GM23338 (cell line): ENCODE measurements at regions not wholly inside any gene's neighbourhood (a gene's known extent, or its start where the extent isn't known, plus 50 kb on each side); places are given as distances from the start of the nearest gene placed in this dataset.

Experiments
- ATAC-seq: fragments of 200-7000 bp; cut with Tn5 transposase; 3 replicates; pipeline ENCODE4 v1.9.1; 2020
- DNase-seq: peaks from one replicate; pipeline ENCODE4 v3.0.0-alpha.2; 2015; ENCODE audit warnings: low spot score
- H2AFZ ChIP-seq: fragments of 200-600 bp; sonication (generic); 2 replicates; pipeline ENCODE4 v1.8.0; 2016; ENCODE audit warnings: antibody characterized with exemption, mild to moderate bottlenecking, moderate library complexity
- H3F3A ChIP-seq: fragments of 200-600 bp; sonication (generic); replicated peaks from 2 replicates; pipeline ENCODE4 v1.8.0; 2017; ENCODE audit warnings: antibody characterized with exemption, mixed run types, low read depth
- H3K27ac ChIP-seq: fragments of 200-600 bp; sonication (generic); 2 replicates; pipeline ENCODE4 v1.6.1; 2016; ENCODE audit warnings: low read depth
- H3K27me3 ChIP-seq: fragments of 200-600 bp; sonication (generic); 2 replicates; pipeline ENCODE4 v1.8.0; 2016; ENCODE audit warnings: mild to moderate bottlenecking, mixed run types, moderate library complexity; ENCODE audit not compliant: insufficient read depth
- H3K36me3 ChIP-seq: fragments of 200-600 bp; sonication (generic); 2 replicates; pipeline ENCODE4 v1.8.0; 2016; ENCODE audit warnings: mild to moderate bottlenecking; ENCODE audit not compliant: insufficient read depth
- H3K4me1 ChIP-seq: fragments of 200-600 bp; sonication (generic); 2 replicates; pipeline ENCODE4 v1.8.0; 2016; ENCODE audit warnings: mild to moderate bottlenecking, moderate library complexity; ENCODE audit not compliant: insufficient read depth
- H3K4me2 ChIP-seq: fragments of 200-600 bp; sonication (generic); 2 replicates; pipeline ENCODE4 v1.7.1; 2017; ENCODE audit warnings: mixed run types
- H3K4me3 ChIP-seq: fragments of 200-600 bp; sonication (generic); 2 replicates; pipeline ENCODE4 v1.6.1; 2016; ENCODE audit warnings: mixed run types
- H3K79me2 ChIP-seq: fragments of 200-600 bp; sonication (generic); replicated peaks from 2 replicates; pipeline ENCODE4 v1.8.0; 2017; ENCODE audit warnings: mild to moderate bottlenecking; ENCODE audit not compliant: insufficient read depth
- H3K9me2 ChIP-seq: fragments of 200-600 bp; sonication (generic); 2 replicates; pipeline ENCODE4 v1.8.0; 2017; ENCODE audit not compliant: insufficient read depth
- H4K20me1 ChIP-seq: fragments of 200-600 bp; sonication (generic); replicated peaks from 2 replicates; pipeline ENCODE4 v1.8.0; 2017; ENCODE audit warnings: mild to moderate bottlenecking; ENCODE audit not compliant: insufficient read depth
- H3K27ac Mint-ChIP-seq: 2 replicates; pipeline ENCODE4 v1.8.0; 2020; ENCODE audit warnings: inconsistent platforms, mild to moderate bottlenecking, moderate library complexity, mixed read lengths
- H3K27me3 Mint-ChIP-seq: 3 replicates; pipeline ENCODE4 v1.8.0; 2022; ENCODE audit warnings: low read depth, mild to moderate bottlenecking, moderate library complexity, mixed read lengths, inconsistent platforms; ENCODE audit not compliant: insufficient read depth, poor library complexity
- H3K36me3 Mint-ChIP-seq: 3 replicates; pipeline ENCODE4 v1.8.0; 2021; ENCODE audit warnings: low read depth, mild to moderate bottlenecking, inconsistent platforms, moderate library complexity, mixed read lengths
- H3K4me1 Mint-ChIP-seq: 3 replicates; pipeline ENCODE4 v1.8.0; 2020; ENCODE audit warnings: mild to moderate bottlenecking, inconsistent platforms, mixed read lengths
- H3K4me3 Mint-ChIP-seq: 3 replicates; pipeline ENCODE4 v1.8.0; 2021; ENCODE audit warnings: moderate library complexity, mild to moderate bottlenecking, inconsistent platforms, mixed read lengths
- H3K9me3 Mint-ChIP-seq: 3 replicates; pipeline ENCODE4 v1.8.0; 2020; ENCODE audit warnings: moderate library complexity, mild to moderate bottlenecking, inconsistent platforms, mixed read lengths
- EZH2phosphoT487 ChIP-seq: fragments of 200-600 bp; sonication (generic); IDR thresholded peaks from one replicate; pipeline ENCODE4 v1.8.1; 2018; ENCODE audit warnings: antibody characterized with exemption; ENCODE audit not compliant: unreplicated experiment
- POLR2AphosphoS5 ChIP-seq: IDR thresholded peaks from 2 replicates; pipeline ENCODE4 v1.6.1; 2016; ENCODE audit warnings: antibody characterized with exemption, low read depth
- ZNF114 ChIP-seq: fragments of 250-450 bp; sonication (Bioruptor Pico); IDR thresholded peaks from 2 replicates; pipeline ENCODE4 v1.5.0; 2020; ENCODE audit warnings: mild to moderate bottlenecking, moderate library complexity
- ZNF331 ChIP-seq: fragments of 250-450 bp; sonication (Bioruptor Pico); IDR thresholded peaks from 2 replicates; pipeline ENCODE4 v1.5.0; 2020; ENCODE audit warnings: low read depth, mild to moderate bottlenecking, moderate library complexity
- TF ChIP-seq, protein P1 (sequence below): fragments of 250-450 bp; sonication (Bioruptor Pico); IDR thresholded peaks from 2 replicates; pipeline ENCODE4 v1.5.0; 2020; ENCODE audit warnings: mild to moderate bottlenecking, moderate library complexity
- TF ChIP-seq, protein P2 (sequence below): IDR thresholded peaks from 2 replicates; pipeline ENCODE4 v1.6.1; 2016; ENCODE audit warnings: antibody characterized with exemption
- TF ChIP-seq, protein P3 (sequence below), 2 experiments: fragments of 200-600 bp in 1 of 2; sonication (generic) in 1 of 2; conservative IDR thresholded peaks; 2 replicates each; pipeline versions ENCODE4 v1.5.1 to v1.6.1; 2016 to 2017; ENCODE audit warnings: antibody characterized with exemption in 2 of 2, low read depth in 2 of 2, mild to moderate bottlenecking in 2 of 2, moderate library complexity in 1 of 2

DNA sequence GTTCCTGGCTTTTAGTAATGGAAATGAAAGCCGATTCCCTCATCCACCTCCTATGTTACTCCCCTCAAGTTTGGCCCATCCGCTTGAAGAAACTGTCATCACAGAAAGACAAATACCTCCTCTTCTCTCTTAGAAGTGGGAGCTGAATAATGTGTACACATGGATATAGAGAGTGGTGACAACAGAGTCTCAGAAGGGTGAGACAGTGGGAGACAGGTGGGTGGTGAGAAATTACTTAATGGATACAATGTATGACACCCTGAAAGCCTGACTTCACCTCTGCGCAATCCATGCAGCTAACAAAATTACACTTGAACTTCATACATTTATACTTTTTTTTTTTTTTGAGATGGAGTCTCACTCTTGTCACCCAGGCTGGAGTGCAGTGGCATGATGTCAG is 217.5 kb downstream of the SKIDA1 start (continued):
- TF ChIP-seq, protein P1, sequence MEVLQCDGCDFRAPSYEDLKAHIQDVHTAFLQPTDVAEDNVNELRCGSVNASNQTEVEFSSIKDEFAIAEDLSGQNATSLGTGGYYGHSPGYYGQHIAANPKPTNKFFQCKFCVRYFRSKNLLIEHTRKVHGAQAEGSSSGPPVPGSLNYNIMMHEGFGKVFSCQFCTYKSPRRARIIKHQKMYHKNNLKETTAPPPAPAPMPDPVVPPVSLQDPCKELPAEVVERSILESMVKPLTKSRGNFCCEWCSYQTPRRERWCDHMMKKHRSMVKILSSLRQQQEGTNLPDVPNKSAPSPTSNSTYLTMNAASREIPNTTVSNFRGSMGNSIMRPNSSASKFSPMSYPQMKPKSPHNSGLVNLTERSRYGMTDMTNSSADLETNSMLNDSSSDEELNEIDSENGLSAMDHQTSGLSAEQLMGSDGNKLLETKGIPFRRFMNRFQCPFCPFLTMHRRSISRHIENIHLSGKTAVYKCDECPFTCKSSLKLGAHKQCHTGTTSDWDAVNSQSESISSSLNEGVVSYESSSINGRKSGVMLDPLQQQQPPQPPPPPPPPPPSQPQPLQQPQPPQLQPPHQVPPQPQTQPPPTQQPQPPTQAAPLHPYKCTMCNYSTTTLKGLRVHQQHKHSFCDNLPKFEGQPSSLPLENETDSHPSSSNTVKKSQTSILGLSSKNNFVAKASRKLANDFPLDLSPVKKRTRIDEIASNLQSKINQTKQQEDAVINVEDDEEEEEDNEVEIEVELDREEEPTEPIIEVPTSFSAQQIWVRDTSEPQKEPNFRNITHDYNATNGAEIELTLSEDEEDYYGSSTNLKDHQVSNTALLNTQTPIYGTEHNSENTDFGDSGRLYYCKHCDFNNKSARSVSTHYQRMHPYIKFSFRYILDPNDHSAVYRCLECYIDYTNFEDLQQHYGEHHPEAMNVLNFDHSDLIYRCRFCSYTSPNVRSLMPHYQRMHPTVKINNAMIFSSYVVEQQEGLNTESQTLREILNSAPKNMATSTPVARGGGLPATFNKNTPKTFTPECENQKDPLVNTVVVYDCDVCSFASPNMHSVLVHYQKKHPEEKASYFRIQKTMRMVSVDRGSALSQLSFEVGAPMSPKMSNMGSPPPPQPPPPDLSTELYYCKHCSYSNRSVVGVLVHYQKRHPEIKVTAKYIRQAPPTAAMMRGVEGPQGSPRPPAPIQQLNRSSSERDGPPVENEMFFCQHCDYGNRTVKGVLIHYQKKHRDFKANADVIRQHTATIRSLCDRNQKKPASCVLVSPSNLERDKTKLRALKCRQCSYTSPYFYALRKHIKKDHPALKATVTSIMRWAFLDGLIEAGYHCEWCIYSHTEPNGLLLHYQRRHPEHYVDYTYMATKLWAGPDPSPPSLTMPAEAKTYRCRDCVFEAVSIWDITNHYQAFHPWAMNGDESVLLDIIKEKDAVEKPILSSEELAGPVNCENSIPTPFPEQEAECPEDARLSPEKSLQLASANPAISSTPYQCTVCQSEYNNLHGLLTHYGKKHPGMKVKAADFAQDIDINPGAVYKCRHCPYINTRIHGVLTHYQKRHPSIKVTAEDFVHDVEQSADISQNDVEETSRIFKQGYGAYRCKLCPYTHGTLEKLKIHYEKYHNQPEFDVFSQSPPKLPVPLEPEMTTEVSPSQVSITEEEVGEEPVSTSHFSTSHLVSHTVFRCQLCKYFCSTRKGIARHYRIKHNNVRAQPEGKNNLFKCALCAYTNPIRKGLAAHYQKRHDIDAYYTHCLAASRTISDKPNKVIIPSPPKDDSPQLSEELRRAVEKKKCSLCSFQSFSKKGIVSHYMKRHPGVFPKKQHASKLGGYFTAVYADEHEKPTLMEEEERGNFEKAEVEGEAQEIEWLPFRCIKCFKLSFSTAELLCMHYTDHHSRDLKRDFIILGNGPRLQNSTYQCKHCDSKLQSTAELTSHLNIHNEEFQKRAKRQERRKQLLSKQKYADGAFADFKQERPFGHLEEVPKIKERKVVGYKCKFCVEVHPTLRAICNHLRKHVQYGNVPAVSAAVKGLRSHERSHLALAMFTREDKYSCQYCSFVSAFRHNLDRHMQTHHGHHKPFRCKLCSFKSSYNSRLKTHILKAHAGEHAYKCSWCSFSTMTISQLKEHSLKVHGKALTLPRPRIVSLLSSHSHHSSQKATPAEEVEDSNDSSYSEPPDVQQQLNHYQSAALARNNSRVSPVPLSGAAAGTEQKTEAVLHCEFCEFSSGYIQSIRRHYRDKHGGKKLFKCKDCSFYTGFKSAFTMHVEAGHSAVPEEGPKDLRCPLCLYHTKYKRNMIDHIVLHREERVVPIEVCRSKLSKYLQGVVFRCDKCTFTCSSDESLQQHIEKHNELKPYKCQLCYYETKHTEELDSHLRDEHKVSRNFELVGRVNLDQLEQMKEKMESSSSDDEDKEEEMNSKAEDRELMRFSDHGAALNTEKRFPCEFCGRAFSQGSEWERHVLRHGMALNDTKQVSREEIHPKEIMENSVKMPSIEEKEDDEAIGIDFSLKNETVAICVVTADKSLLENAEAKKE = no peak
- TF ChIP-seq, protein P2, sequence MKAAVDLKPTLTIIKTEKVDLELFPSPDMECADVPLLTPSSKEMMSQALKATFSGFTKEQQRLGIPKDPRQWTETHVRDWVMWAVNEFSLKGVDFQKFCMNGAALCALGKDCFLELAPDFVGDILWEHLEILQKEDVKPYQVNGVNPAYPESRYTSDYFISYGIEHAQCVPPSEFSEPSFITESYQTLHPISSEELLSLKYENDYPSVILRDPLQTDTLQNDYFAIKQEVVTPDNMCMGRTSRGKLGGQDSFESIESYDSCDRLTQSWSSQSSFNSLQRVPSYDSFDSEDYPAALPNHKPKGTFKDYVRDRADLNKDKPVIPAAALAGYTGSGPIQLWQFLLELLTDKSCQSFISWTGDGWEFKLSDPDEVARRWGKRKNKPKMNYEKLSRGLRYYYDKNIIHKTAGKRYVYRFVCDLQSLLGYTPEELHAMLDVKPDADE = no peak
- TF ChIP-seq ZNF331 (no peak), EZH2phosphoT487 (no peak), POLR2AphosphoS5 (no peak), ZNF114 (CRISPR knock-in tag) (no peak)
- TF ChIP-seq, protein P3, sequence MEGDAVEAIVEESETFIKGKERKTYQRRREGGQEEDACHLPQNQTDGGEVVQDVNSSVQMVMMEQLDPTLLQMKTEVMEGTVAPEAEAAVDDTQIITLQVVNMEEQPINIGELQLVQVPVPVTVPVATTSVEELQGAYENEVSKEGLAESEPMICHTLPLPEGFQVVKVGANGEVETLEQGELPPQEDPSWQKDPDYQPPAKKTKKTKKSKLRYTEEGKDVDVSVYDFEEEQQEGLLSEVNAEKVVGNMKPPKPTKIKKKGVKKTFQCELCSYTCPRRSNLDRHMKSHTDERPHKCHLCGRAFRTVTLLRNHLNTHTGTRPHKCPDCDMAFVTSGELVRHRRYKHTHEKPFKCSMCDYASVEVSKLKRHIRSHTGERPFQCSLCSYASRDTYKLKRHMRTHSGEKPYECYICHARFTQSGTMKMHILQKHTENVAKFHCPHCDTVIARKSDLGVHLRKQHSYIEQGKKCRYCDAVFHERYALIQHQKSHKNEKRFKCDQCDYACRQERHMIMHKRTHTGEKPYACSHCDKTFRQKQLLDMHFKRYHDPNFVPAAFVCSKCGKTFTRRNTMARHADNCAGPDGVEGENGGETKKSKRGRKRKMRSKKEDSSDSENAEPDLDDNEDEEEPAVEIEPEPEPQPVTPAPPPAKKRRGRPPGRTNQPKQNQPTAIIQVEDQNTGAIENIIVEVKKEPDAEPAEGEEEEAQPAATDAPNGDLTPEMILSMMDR (conservative IDR thresholded peaks at IDR 0.05; ENCODE audit: low read depth in 2 of 2) = no peak

DNA sequence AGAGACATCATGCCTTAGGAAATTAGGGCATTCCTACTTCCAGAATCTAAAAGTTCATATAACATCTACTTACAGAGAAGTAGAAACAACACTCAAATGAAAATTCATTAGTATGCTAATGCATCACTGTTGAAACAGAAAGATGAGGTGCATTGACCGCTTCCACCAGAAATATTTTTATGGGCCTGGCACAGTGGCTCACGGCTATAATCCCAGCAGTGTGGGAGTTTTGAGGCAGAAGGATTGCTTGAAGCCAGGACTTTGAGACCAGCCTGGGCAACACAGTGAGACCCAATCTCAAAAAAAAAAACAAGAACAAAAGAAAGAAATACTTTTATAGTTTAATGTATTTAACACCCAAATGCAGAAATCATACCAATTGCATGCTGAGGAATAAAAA is 220.9 kb downstream of the SKIDA1 start:
- Histone ChIP-seq H3F3A (no peaks in the 10 kb centered on the region), H3K27me3 (no peaks in the 10 kb centered on the region), H4K20me1 (no peaks in the 10 kb centered on the region), H2AFZ (no peak overlapping the region), H3K36me3 (no peaks in the 10 kb centered on the region), H3K4me2 (no peak overlapping the region), H3K79me2 (no peaks in the 10 kb centered on the region), H3K27ac (no peak overlapping the region), H3K9me2 (no peaks in the 10 kb centered on the region), H3K4me3 (no peak overlapping the region), H3K4me1 (peaks cover 9% of the 10 kb centered on the region)
- H3K9me3 Mint-ChIP-seq = no peaks in the 10 kb centered on the region
- peaks cover 12% of the 10 kb centered on the region for H3K4me1 Mint-ChIP-seq
- H3K27ac Mint-ChIP-seq = no peak overlapping the region
- no peaks in the 10 kb centered on the region for H3K36me3 Mint-ChIP-seq
- peaks cover 6% of the 10 kb centered on the region for H3K27me3 Mint-ChIP-seq
- DNase-seq (no peak), ATAC-seq (no peak)
- no peak overlapping the region for H3K4me3 Mint-ChIP-seq
- TF ChIP-seq, protein P3 (conservative IDR thresholded peaks at IDR 0.05; ENCODE audit: low read depth in 2 of 2) = no peak
- no peak for TF ChIP-seq POLR2AphosphoS5
